GM12864 (cell line): ENCODE measurements at regions not wholly inside any gene's neighbourhood (a gene's known extent, or its start where the extent isn't known, plus 50 kb on each side); places are given as distances from the start of the nearest gene placed in this dataset.

Source experiments
- DNase-seq: peaks from one replicate; pipeline ENCODE4 v3.0.0-alpha.2; 2011; ENCODE audit warnings: low read depth
- H3K4me3 ChIP-seq: 2 replicates; pipeline ENCODE4 v1.5.1; 2011; ENCODE audit warnings: mild to moderate bottlenecking, low read depth, low read length, control low read depth
- TF ChIP-seq, protein P1 (sequence below): IDR thresholded peaks from 2 replicates; pipeline ENCODE4 v1.5.1; 2011; ENCODE audit warnings: low read depth, mild to moderate bottlenecking, moderate library complexity, low read length, control low read depth, inconsistent platforms; ENCODE audit errors: missing control alignments

DNA sequence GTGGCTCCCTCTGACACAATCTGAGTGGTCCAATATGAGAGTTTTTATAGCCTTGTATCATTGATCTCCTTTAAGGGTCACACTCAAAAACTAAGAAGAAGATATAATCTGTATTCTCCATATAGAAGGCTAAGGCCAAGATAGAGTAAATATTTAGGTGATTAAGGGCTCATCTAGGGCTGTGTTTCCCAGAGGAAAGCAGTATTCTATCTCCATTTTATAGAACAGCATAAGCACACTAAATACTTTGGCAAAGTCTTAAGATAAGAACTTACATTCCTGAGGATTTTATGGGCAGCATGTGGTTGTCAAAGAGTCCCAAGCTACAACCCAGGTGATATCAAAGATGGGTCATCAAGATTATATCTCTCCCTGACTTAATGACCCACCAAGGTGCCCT is 377.6 kb downstream of the KIF16B start:
- DNase-seq = no peak
- H3K4me3 ChIP-seq = no peak overlapping the region
- TF ChIP-seq, protein P1, sequence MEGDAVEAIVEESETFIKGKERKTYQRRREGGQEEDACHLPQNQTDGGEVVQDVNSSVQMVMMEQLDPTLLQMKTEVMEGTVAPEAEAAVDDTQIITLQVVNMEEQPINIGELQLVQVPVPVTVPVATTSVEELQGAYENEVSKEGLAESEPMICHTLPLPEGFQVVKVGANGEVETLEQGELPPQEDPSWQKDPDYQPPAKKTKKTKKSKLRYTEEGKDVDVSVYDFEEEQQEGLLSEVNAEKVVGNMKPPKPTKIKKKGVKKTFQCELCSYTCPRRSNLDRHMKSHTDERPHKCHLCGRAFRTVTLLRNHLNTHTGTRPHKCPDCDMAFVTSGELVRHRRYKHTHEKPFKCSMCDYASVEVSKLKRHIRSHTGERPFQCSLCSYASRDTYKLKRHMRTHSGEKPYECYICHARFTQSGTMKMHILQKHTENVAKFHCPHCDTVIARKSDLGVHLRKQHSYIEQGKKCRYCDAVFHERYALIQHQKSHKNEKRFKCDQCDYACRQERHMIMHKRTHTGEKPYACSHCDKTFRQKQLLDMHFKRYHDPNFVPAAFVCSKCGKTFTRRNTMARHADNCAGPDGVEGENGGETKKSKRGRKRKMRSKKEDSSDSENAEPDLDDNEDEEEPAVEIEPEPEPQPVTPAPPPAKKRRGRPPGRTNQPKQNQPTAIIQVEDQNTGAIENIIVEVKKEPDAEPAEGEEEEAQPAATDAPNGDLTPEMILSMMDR = no peak

DNA sequence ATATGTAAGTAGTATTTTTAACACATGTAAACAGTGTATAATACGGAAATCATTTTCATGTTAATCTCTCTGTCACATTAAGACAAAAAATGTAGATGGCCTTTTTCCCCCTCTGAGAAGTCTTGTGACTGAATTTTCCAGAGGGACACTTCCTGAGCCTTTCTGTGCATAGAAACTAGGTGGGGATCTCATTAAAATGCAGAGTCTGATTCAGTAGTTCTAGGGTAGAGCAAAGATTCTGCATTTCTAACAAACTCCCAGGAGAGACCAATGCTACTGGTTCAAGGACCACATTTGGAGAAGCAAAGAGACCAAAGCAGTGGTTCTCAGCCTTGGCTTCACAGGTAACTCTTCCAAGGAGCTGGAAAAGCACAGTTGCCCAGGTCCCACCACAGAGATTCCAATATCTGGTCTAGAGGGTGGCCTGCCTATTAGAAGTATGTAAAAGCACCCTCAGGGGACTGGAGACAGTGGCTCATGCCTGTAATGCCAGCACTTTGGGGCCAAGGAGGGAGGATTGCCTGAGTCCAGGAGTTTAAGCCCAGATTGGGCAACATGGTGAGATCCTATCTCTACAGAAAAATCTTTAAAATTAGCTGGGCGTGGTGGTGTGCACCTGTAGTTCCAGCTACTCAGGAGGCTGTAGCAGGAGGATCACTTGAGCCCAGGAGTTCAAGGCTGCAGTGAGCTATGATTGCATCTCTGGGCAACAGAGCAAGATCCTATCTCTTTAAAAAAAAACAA is 378.5 kb downstream of the KIF16B start:
- H3K4me3 ChIP-seq = no peak overlapping the region
- TF ChIP-seq, protein P1 = no peak
- DNase-seq = no peak

DNA sequence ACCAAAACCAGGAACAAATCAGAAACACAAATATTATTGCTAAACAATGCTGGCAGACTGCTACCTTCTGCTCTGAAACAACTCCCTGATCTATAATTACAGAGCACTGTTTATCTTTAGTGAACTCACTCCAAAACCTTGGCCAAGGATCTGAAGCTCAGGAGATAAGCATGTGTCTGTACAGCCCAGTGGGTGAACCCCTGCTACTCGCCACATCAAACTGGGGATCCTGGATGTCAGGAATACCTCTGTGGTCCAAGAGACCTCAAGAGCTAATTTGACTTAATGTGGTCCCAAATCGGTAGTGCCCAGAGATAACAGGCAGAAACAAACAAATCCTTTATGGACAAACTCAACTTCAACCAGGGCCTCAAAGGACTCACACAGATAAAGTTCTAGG is 381.8 kb downstream of the KIF16B start:
- no peak for DNase-seq
- TF ChIP-seq, protein P1 = no peak
- H3K4me3 ChIP-seq = no peak overlapping the region

DNA sequence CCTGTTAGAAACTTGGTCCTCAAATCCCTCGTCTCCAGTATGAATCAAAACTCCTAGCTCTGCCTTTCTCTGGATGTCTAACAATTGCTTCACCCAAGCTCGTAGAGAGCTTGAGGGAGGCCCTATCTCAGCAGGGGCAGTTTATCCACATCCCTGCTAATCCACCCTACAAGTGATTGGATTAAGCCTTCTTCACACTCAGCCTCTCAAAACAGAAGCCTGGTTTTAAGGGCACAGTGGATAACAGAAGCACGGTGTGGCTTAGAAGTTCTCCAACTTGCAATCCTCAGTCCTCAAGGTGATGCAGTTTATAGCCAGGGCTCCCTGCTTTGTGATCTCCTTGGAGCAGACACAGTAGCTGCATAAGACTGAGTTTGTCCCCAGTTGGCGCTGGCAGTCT is 383.9 kb downstream of the KIF16B start:
- DNase-seq = no peak
- TF ChIP-seq, protein P1 = no peak
- no peak overlapping the region for H3K4me3 ChIP-seq

DNA sequence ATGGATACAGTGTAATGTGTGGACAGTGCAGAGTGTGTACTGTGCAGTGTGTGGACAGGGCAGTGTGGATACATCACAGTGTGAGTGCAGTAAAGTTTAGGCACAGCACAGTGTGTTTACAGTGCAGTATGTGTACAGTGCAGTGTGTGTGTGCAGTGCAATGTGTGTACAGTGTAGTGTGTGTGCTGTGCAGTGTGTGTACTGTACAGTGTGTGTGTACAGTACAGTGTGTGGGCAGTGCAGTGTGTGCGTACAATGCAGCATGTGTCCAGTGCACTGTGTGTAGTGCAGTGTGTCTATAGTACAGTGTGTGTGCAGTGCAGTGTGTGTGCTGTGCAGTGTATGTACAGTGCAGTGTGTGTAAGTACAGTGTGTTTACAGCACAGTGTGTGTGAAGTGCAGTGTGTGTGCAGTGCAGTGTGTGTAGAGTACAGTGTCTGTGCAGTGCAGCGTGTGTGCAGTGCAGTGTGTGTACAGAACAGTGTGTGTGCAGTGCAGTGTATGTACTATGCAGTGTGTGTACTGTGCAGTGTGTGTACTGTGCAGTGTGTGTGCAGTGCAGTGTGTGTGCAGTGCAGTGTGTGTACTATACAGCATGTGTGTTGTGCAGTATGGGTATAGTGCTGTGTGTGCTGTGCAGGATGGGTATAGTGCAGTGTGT is 385.2 kb downstream of the KIF16B start:
- TF ChIP-seq, protein P1 = no peak
- no peak for DNase-seq
- no peak overlapping the region for H3K4me3 ChIP-seq

DNA sequence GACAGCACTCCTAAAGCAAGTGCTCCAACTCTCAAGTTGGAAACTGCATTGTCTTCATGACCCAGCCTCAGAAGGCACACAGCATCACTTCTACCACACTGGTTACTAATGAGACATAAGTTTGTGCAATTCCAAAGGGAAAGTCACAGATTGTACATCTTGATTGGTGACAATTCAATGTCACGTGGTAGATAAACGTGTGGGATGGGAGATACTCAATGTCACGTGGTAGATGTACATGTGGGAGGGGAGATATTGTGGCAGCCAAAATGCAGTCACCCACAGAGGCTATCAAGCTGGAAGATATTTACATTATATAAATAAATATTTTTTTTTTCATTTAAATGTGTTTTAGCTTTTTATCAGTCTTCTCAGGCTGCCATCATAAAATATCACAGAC is 393.3 kb downstream of the KIF16B start:
- TF ChIP-seq, protein P1 = no peak
- H3K4me3 ChIP-seq = no peak overlapping the region
- DNase-seq = no peak
